Uterus (tissue), 3 donors: ENCODE measurements at regions not wholly inside any gene's neighbourhood (a gene's known extent, or its start where the extent isn't known, plus 50 kb on each side); places are given as distances from the start of the nearest gene placed in this dataset.

Experiments used
- DNase-seq, 2 donors: peaks; one replicate each; pipeline ENCODE4 v3.0.0-alpha.2; 2019 to 2020
- H3K27ac ChIP-seq, 2 donors: fragments of 200-600 bp; sonication (generic); 1 replicate in 1 of 2; 2 replicates in 1 of 2; pipeline ENCODE4 v1.5.1; 2016 to 2018
- H3K27me3 ChIP-seq, 2 donors: fragments of 200-600 bp; sonication (generic); one replicate each; pipeline ENCODE4 v1.5.1; 2018 to 2019; ENCODE audit warnings: control low read depth in 1 of 2
- H3K36me3 ChIP-seq, 2 donors: fragments of 200-600 bp; sonication (generic); one replicate each; pipeline ENCODE4 v1.5.1; 2019; ENCODE audit warnings: control low read depth in 1 of 2
- H3K4me1 ChIP-seq, 2 donors: fragments of 200-600 bp; sonication (generic); one replicate each; pipeline ENCODE4 v1.5.1; 2018 to 2019; ENCODE audit warnings: control low read depth in 1 of 2
- H3K4me3 ChIP-seq, 2 donors: fragments of 200-600 bp; sonication (generic); 1 replicate in 1 of 2; 2 replicates in 1 of 2; pipeline ENCODE4 v1.5.1; 2018 to 2019; ENCODE audit warnings: mild to moderate bottlenecking in 1 of 2
- H3K9me3 ChIP-seq, 2 donors: fragments of 200-600 bp; sonication (generic); one replicate each; pipeline ENCODE4 v1.5.1; 2019; ENCODE audit warnings: control low read depth in 1 of 2
- POLR2A ChIP-seq, 2 donors: fragments of 450-650 bp; IDR thresholded peaks; one replicate each; pipeline ENCODE4 v1.6.1; 2016; ENCODE audit warnings: antibody characterized with exemption in 2 of 2, mild to moderate bottlenecking in 1 of 2, moderate library complexity in 1 of 2
- intact Hi-C: fragments of 100-400 bp; cut with DNase I; formaldehyde crosslinking; loops from one replicate; pipeline ENCODE4 v1.15.1; 2023; ENCODE audit warnings: low total_unique reads
- TF ChIP-seq, protein P1 (sequence below), 4 experiments: fragments of 200-600 bp in 2 of 4; fragments of 450-650 bp in 2 of 4; sonication (generic) in 2 of 4; IDR thresholded peaks; one replicate each; pipeline ENCODE4 v1.5.1; 2016 to 2019; ENCODE audit warnings: antibody characterized with exemption in 4 of 4, mild to moderate bottlenecking in 2 of 4, moderate library complexity in 1 of 4
- donor health status: DM: yes; HTN: yes; CAD: no.

DNA sequence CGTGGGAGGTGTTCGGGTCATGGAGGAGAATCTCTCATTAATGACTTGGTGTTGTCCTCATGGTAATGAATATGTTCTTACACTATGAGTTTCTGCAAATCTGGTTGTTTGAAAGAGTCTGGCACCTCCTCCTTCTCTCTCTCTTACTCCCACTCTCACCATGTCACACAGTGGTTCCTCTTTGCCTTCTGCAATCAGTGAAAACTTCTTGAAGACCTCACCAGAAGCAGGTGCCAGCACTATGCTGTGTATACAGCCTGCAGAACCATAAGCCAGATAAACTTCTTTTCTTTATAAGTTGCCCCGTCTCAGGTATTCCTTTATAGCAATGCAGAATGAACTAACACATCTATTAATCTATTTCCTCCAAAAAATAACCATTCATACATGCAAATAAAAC is 275.0 kb downstream of the ANTXR2 start:
- Histone ChIP-seq H3K4me1 (no peaks in the 10 kb centered on the region), H3K9me3 (no peaks in the 10 kb centered on the region), H3K27ac (no peak overlapping the region), H3K4me3 (no peak overlapping the region), H3K36me3 (no peaks in the 10 kb centered on the region), H3K27me3 (no peaks in the 10 kb centered on the region)
- no peak for DNase-seq
- intact Hi-C loops = no loop called here
- TF ChIP-seq POLR2A (IDR thresholded peaks at IDR 0.05) = no peak
- TF ChIP-seq, protein P1, sequence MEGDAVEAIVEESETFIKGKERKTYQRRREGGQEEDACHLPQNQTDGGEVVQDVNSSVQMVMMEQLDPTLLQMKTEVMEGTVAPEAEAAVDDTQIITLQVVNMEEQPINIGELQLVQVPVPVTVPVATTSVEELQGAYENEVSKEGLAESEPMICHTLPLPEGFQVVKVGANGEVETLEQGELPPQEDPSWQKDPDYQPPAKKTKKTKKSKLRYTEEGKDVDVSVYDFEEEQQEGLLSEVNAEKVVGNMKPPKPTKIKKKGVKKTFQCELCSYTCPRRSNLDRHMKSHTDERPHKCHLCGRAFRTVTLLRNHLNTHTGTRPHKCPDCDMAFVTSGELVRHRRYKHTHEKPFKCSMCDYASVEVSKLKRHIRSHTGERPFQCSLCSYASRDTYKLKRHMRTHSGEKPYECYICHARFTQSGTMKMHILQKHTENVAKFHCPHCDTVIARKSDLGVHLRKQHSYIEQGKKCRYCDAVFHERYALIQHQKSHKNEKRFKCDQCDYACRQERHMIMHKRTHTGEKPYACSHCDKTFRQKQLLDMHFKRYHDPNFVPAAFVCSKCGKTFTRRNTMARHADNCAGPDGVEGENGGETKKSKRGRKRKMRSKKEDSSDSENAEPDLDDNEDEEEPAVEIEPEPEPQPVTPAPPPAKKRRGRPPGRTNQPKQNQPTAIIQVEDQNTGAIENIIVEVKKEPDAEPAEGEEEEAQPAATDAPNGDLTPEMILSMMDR (IDR thresholded peaks at IDR 0.05) = no peak

DNA sequence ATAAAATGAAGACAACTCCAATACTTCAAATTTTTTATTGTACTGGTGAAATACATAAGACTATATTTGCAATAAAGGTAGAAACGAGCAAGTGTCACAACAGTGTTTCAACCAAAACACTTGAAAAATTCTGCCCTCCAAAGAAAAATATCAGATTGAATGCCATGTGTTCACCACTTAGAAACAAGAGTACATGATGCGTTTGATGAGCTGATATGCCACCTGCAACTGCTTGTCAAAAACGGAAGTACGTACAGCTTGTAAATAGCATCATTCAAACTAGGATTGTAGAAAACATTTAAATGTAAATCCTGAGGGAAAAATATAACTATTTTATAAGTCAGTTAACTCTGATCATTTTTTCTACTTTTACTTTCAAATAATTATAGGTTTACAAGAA is 276.1 kb downstream of the ANTXR2 start:
- Histone ChIP-seq H3K4me1 (no peaks in the 10 kb centered on the region), H3K27ac (no peak overlapping the region), H3K36me3 (no peaks in the 10 kb centered on the region), H3K27me3 (no peaks in the 10 kb centered on the region), H3K9me3 (no peaks in the 10 kb centered on the region), H3K4me3 (no peak overlapping the region)
- no peak for TF ChIP-seq POLR2A (IDR thresholded peaks at IDR 0.05)
- TF ChIP-seq, protein P1 (IDR thresholded peaks at IDR 0.05) = no peak
- no peak for DNase-seq
- intact Hi-C loops = no loop called here

DNA sequence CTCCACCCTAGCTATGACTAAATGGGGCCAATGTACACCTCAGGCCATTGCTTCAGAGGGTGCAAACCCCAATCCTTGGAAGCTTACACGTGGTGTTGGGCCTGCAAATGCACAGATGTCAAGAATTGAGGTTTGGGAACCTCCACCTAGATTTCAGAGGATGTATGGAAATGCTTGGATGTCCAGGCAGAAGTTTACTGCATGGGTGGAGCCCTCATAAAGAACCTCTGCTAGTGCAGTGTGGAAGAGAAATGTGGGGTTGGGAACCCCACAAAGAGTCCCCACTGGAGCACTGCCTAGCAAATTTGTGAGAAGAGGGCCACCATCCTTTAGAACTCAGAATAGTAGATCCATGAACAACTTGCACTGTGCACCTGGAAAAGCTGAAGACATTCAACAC is 284.1 kb downstream of the ANTXR2 start:
- DNase-seq = no peak
- TF ChIP-seq, protein P1 (IDR thresholded peaks at IDR 0.05) = no peak
- no peak for TF ChIP-seq POLR2A (IDR thresholded peaks at IDR 0.05)
- H3K27me3 ChIP-seq = no peaks in the 10 kb centered on the region
- no peaks in the 10 kb centered on the region for H3K4me1 ChIP-seq
- H3K4me3 ChIP-seq = no peak overlapping the region
- no peaks in the 10 kb centered on the region for H3K9me3 ChIP-seq
- no peak overlapping the region for H3K27ac ChIP-seq
- intact Hi-C loops = no loop called here
- no peaks in the 10 kb centered on the region for H3K36me3 ChIP-seq

DNA sequence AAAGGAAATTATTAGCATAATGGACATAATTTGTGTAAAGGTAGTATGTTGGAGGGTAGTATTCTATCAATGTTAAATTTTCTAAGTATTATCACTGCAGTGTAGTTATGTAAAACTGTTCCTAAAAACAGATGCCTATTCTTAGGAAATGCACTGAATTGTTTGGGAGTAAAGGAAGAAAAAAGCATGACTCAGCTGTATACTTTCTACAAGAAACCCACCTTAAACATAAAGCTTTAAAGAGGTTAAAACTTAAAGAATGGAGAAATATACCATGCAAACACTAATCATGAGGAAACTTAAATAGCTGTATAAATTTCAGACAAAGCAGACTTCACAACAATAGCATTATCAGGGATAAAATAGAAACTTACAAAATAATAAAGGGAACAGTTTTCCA is 292.9 kb downstream of the ANTXR2 start:
- no peak for TF ChIP-seq POLR2A (IDR thresholded peaks at IDR 0.05)
- intact Hi-C loops = no loop called here
- Histone ChIP-seq H3K9me3 (no peaks in the 10 kb centered on the region), H3K27ac (no peak overlapping the region), H3K4me3 (no peak overlapping the region), H3K27me3 (no peaks in the 10 kb centered on the region), H3K36me3 (peaks cover 0 to 6% of the 10 kb centered on the region in 2 donors), H3K4me1 (no peaks in the 10 kb centered on the region)
- DNase-seq = no peak

DNA sequence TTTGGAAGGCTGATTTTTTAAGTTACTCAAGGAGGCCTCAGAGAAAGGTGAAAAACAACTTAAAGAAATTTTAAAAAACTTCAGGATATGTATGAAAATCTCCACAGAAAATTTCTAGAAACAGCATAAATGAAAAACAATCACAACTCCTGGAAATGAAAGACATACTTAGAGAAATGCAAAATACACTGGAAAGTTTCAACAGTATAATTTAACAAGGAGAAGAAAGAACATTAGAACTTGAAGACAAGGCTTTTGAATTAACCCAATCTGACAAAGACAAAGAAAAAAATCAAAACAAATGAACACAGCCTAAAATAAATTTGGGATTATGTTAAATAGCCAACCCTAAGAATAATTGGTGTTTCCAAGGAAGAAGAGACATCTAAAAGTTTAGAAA is 300.5 kb downstream of the ANTXR2 start:
- intact Hi-C loops = no loop called here
- DNase-seq = no peak
- Histone ChIP-seq H3K27ac (no peak overlapping the region), H3K4me1 (no peaks in the 10 kb centered on the region), H3K9me3 (peaks cover 0 to 8% of the 10 kb centered on the region in 2 donors), H3K4me3 (no peak overlapping the region), H3K36me3 (no peaks in the 10 kb centered on the region), H3K27me3 (no peaks in the 10 kb centered on the region)
- TF ChIP-seq POLR2A (IDR thresholded peaks at IDR 0.05) = no peak
- TF ChIP-seq, protein P1 (IDR thresholded peaks at IDR 0.05) = no peak

- Histone ChIP-seq H3K4me3 (no peak overlapping the region), H3K9me3 (no peaks in the 10 kb centered on the region), H3K27ac (no peak overlapping the region), H3K36me3 (no peaks in the 10 kb centered on the region), H3K4me1 (no peaks in the 10 kb centered on the region), H3K27me3 (no peaks in the 10 kb centered on the region)
- TF ChIP-seq, protein P1 (IDR thresholded peaks at IDR 0.05) = no peak
- TF ChIP-seq POLR2A (IDR thresholded peaks at IDR 0.05) = no peak
- no peak for DNase-seq
- intact Hi-C loops = no loop called here
These were observed 308.9 kb downstream of the ANTXR2 start for GRCh38 chr4:79764120-79764519.
